K562 (cell line): ENCODE measurements at regions not wholly inside any gene's neighbourhood (a gene's known extent, or its start where the extent isn't known, plus 50 kb on each side); places are given as distances from the start of the nearest gene placed in this dataset.

ENCODE experiments used
- ATAC-seq: fragments of 200-7000 bp; cut with Tn5 transposase; 3 replicates; pipeline ENCODE4 v1.9.1; 2020; ENCODE audit warnings: moderate library complexity
- BruUV-seq: library from RNA; stranded (reverse); fragments of 400-500 nt; replicated peaks from 2 replicates; lab custom pipeline; 2021; lab: Mats Ljungman, UMichigan
- CTCF ChIA-PET: fragments of 300-600 bp; formaldehyde crosslinking; extraction: SDS; loops from one replicate; lab custom pipeline; 2021; ENCODE audit warnings: low intra/inter-chr PET ratio; lab: Yijun Ruan, JAX
- POLR2A ChIA-PET: fragments of 300-600, 350-650 bp; sonication (Branson Sonifier 250); formaldehyde crosslinking; extraction: SDS; loops from one replicate; lab custom pipeline; 2021; ENCODE audit warnings: antibody characterized with exemption, inconsistent platforms; lab: Yijun Ruan, JAX
- DNase-seq, 4 experiments: peaks; one replicate each; pipeline versions ENCODE4 v3.0.0 to v3.0.0-alpha.2; 2011 to 2018; ENCODE audit warnings: low spot score in 3 of 4, mixed read lengths in 3 of 4; ENCODE audit errors: extremely low read depth in 1 of 4
- FAIRE-seq: peaks from 2 replicates; lab custom pipeline; 2011; peaks lifted over from hg19 to GRCh38; lab: Jason Lieb, UNC
- H2AFZ ChIP-seq: 2 replicates; pipeline ENCODE4 v1.6.0; 2011; ENCODE audit warnings: low read depth, low read length, control low read depth, inconsistent platforms
- H3K27ac ChIP-seq: fragments of 200-600 bp; 3 replicates; pipeline ENCODE4 v1.8.0; 2011; ENCODE audit warnings: low read depth, mild to moderate bottlenecking, control low read depth, inconsistent platforms, low read length, moderate library complexity, mixed read lengths; ENCODE audit errors: extremely low read depth
- H3K27me3 ChIP-seq, 2 experiments: fragments of 300-600 bp in 1 of 2; 2 replicates in 1 of 2; 3 replicates in 1 of 2; pipeline versions ENCODE4 v1.6.0 to v1.8.0; 2011; ENCODE audit warnings: inconsistent platforms in 2 of 2, low read length in 2 of 2, mild to moderate bottlenecking in 1 of 2, mixed read lengths in 1 of 2, moderate library complexity in 1 of 2; ENCODE audit not compliant: control insufficient read depth in 2 of 2, insufficient read depth in 2 of 2
- H3K36me3 ChIP-seq: fragments of 300-600 bp; 3 replicates; pipeline ENCODE4 v1.8.0; 2011; ENCODE audit warnings: mild to moderate bottlenecking, low read length, inconsistent platforms; ENCODE audit not compliant: control insufficient read depth, insufficient read depth
- H3K4me1 ChIP-seq, 2 experiments: fragments of 200-600 bp in 1 of 2; replicated peaks in 1 of 2; 2 replicates in 1 of 2; 3 replicates in 1 of 2; pipeline versions ENCODE4 v1.5.1 to v1.8.0; 2011; ENCODE audit warnings: inconsistent platforms in 2 of 2, low read length in 2 of 2, mild to moderate bottlenecking in 1 of 2, mixed read lengths in 1 of 2, moderate library complexity in 1 of 2; ENCODE audit not compliant: control insufficient read depth in 2 of 2, insufficient read depth in 2 of 2
- H3K4me2 ChIP-seq: 2 replicates; pipeline ENCODE4 v1.6.1; 2011; ENCODE audit warnings: low read length, control low read depth, inconsistent platforms, mixed read lengths; ENCODE audit not compliant: insufficient read depth
- H3K4me3 ChIP-seq: fragments of 200-600 bp; sonication (generic), shearing (Covaris generic); 2 replicates; pipeline ENCODE4 v1.5.1; 2016; ENCODE audit warnings: control low read depth, inconsistent platforms
- H3K79me2 ChIP-seq: fragments of 200-600 bp; 3 replicates; pipeline ENCODE4 v1.8.0; 2011; ENCODE audit warnings: low read length, inconsistent platforms; ENCODE audit not compliant: control insufficient read depth, insufficient read depth
- H3K9ac ChIP-seq, 2 experiments: 2 replicates each; pipeline versions ENCODE4 v1.6.0 to v1.6.1; 2011; ENCODE audit warnings: low read depth in 2 of 2, low read length in 2 of 2, control low read depth in 1 of 2, inconsistent platforms in 1 of 2, mild to moderate bottlenecking in 1 of 2, mixed read lengths in 1 of 2; ENCODE audit not compliant: insufficient read depth in 1 of 2
- H3K9me1 ChIP-seq: one replicate; pipeline ENCODE4 v1.6.0; 2011; ENCODE audit warnings: inconsistent platforms, mild to moderate bottlenecking, low read length, moderate library complexity; ENCODE audit not compliant: control insufficient read depth, insufficient read depth
- H3K9me3 ChIP-seq: replicated peaks from 2 replicates; pipeline ENCODE4 v1.5.1; 2011; ENCODE audit warnings: low read depth, low read length, inconsistent platforms; ENCODE audit not compliant: control insufficient read depth, insufficient read depth
- H4K20me1 ChIP-seq: replicated peaks from 2 replicates; pipeline ENCODE4 v1.6.1; 2011; ENCODE audit warnings: low read length, inconsistent platforms, mixed read lengths; ENCODE audit not compliant: control insufficient read depth, insufficient read depth
- EP300 ChIP-seq: IDR thresholded peaks from 2 replicates; pipeline ENCODE4 v1.6.1; 2012; ENCODE audit warnings: low read length, improper control_type of control experiment
- HIVEP1 ChIP-seq: fragments of 250-450 bp; sonication (Bioruptor Pico); IDR thresholded peaks from 2 replicates; pipeline ENCODE4 v1.4.0; 2020; ENCODE audit warnings: mild to moderate bottlenecking
- MTA2 ChIP-seq: fragments of 450-650 bp; IDR thresholded peaks from 2 replicates; pipeline ENCODE4 v1.6.1; 2016; ENCODE audit warnings: low read depth
- NR1H2 ChIP-seq: sonication (generic); formaldehyde crosslinking; IDR thresholded peaks from 2 replicates; pipeline ENCODE4 v1.4.0; 2020; ENCODE audit warnings: mild to moderate bottlenecking, missing genetic modification reagents
- NR4A1 ChIP-seq, 2 experiments: fragments of 250-450 bp in 1 of 2; fragments of 450-650 bp in 1 of 2; sonication (Bioruptor Pico) in 1 of 2; IDR thresholded peaks; 2 replicates each; pipeline versions ENCODE4 v1.4.0 to v1.6.1; 2016 to 2020; ENCODE audit warnings: mild to moderate bottlenecking in 2 of 2, missing compliant biosample characterization in 1 of 2, missing genetic modification characterization in 1 of 2, moderate library complexity in 1 of 2
- PCBP2 ChIP-seq: fragments of 200-400 bp; formaldehyde crosslinking; IDR thresholded peaks from 2 replicates; pipeline ENCODE4 v1.6.1; 2018; ENCODE audit warnings: low read length, low read depth, mild to moderate bottlenecking, moderate library complexity; ENCODE audit not compliant: poor library complexity, severe bottlenecking
- PYGO2 ChIP-seq: fragments of 450-650 bp; IDR thresholded peaks from 2 replicates; pipeline ENCODE4 v1.6.1; 2016; ENCODE audit warnings: mild to moderate bottlenecking, missing genetic modification characterization, moderate library complexity, missing compliant biosample characterization
- SETDB1 ChIP-seq: IDR thresholded peaks from one replicate; pipeline ENCODE4 v1.6.1; 2012; ENCODE audit warnings: low read length, control low read depth, inconsistent platforms
- TAF9B ChIP-seq: fragments of 450-650 bp; IDR thresholded peaks from 2 replicates; pipeline ENCODE4 v1.6.1; 2018; ENCODE audit warnings: mild to moderate bottlenecking; ENCODE audit not compliant: partially characterized antibody
- TCF7L2 ChIP-seq: fragments of 150-350 bp; IDR thresholded peaks from 2 replicates; pipeline ENCODE4 v1.6.1; 2016; ENCODE audit warnings: low read depth, mild to moderate bottlenecking, low read length, moderate library complexity
- ZFP36 ChIP-seq: fragments of 150-350 bp; IDR thresholded peaks from 2 replicates; pipeline ENCODE4 v1.6.1; 2018; ENCODE audit warnings: low read length, low read depth; ENCODE audit not compliant: partially characterized antibody
- ZFPM2 ChIP-seq: fragments of 250-450 bp; sonication (Bioruptor Pico); IDR thresholded peaks from 2 replicates; pipeline ENCODE4 v1.5.1; 2022; ENCODE audit warnings: mild to moderate bottlenecking
- ZNF431 ChIP-seq: sonication (generic); formaldehyde crosslinking; IDR thresholded peaks from 2 replicates; pipeline ENCODE4 v1.8.0; 2022; ENCODE audit warnings: mild to moderate bottlenecking, missing genetic modification reagents
- ZNF507 ChIP-seq: conservative IDR thresholded peaks from 2 replicates; pipeline ENCODE4 v1.6.1; 2017; ENCODE audit warnings: missing genetic modification characterization, missing compliant biosample characterization
- ZNF695 ChIP-seq: fragments of 450-650 bp; formaldehyde crosslinking; IDR thresholded peaks from 2 replicates; pipeline ENCODE4 v1.4.0; 2020; ENCODE audit warnings: mild to moderate bottlenecking, moderate library complexity
- ZNF76 ChIP-seq: fragments of 250-450 bp; sonication (Bioruptor Pico); IDR thresholded peaks from 2 replicates; pipeline ENCODE4 v1.4.0; 2020; ENCODE audit warnings: mild to moderate bottlenecking, moderate library complexity, borderline replicate concordance
- WGBS: fragments of 100-300 bp; shearing (Covaris generic); methylation state at CpG from one replicate; pipeline ENCODE4 v1.1.6; 2016; ENCODE audit warnings: low coverage, mixed read lengths; ENCODE audit not compliant: insufficient coverage; ENCODE audit errors: missing lambda C conversion rate; 5-methylcytosine and 5-hydroxymethylcytosine counted together
- in situ Hi-C: fragments of 300-500 bp; cut with MboI; formaldehyde crosslinking; loops from 4 replicates; pipeline ENCODE4 v1.15.0; 2018; ENCODE audit warnings: inconsistent platforms, mixed read lengths
- intact Hi-C: fragments of 100-400 bp; cut with micrococcal nuclease; formaldehyde crosslinking; loops from 2 replicates; pipeline ENCODE4 v1.14.2; 2022

- H3K4me1 ChIP-seq, result no peaks in the 10 kb centered on the region
- CTCF ChIA-PET, result no interaction called here
- POLR2A ChIA-PET, result interaction anchor here (0.6 kb wide), 1 partner anchor 115 kb away, joined by 4 read pairs; no protein-coding TSS in a partner anchor
- WGBS, result 0% methylated on average over 13 of the region's 13 CpGs
- no peak overlapping the region for H3K4me3 ChIP-seq
- H3K9me1 ChIP-seq, result no peaks in the 10 kb centered on the region
- no peaks in the 10 kb centered on the region; the same call in 1 of the 2 replicates for H3K9me3 ChIP-seq
- ATAC-seq, result no peak
- in situ Hi-C loops, result no loop called here
- H3K9ac ChIP-seq, result no peak overlapping the region
- no peaks in the 10 kb centered on the region for H3K27me3 ChIP-seq
- no peak overlapping the region for H2AFZ ChIP-seq
- no TSS peak for BruUV-seq
- H3K27ac ChIP-seq, result no peak overlapping the region
- H3K36me3 ChIP-seq, result no peaks in the 10 kb centered on the region
- no peak for TF ChIP-seq NR4A1 (CRISPR knock-in tag; IDR thresholded peaks at IDR 0.05)
- no peak for TF ChIP-seq NR4A1 (tag; IDR thresholded peaks at IDR 0.05)
- TF ChIP-seq ZNF695, result no peak
- TF ChIP-seq NR1H2 (CRISPR knock-in tag), result no peak
- no peak for TF ChIP-seq TCF7L2
- TF ChIP-seq, all 486 proteins: peak for 0
- intact Hi-C loops, result no loop called here
- H4K20me1 ChIP-seq, result no peaks in the 10 kb centered on the region
- H3K4me2 ChIP-seq, result no peak overlapping the region
- no peaks in the 10 kb centered on the region for H3K79me2 ChIP-seq
- FAIRE-seq (no peak), DNase-seq (no peak)
Measured at GRCh38 chr4:189033801-189034347, 894.6 kb downstream of the TRIML1 start.

- WGBS, result 3% methylated on average over 14 of the region's 14 CpGs
- H2AFZ ChIP-seq, result no peak overlapping the region
- no peaks in the 10 kb centered on the region for H3K79me2 ChIP-seq
- H3K4me3 ChIP-seq, result no peak overlapping the region
- no TSS peak for BruUV-seq
- in situ Hi-C loops (no loop called here), intact Hi-C loops (no loop called here)
- no peaks in the 10 kb centered on the region for H4K20me1 ChIP-seq
- no peak overlapping the region for H3K4me2 ChIP-seq
- no peak for FAIRE-seq
- no peaks in the 10 kb centered on the region; the same call in 1 of the 2 replicates for H3K9me3 ChIP-seq
- POLR2A ChIA-PET, result no interaction called here
- H3K4me1 ChIP-seq, result no peaks in the 10 kb centered on the region
- H3K9me1 ChIP-seq, result no peaks in the 10 kb centered on the region
- H3K9ac ChIP-seq, result no peak overlapping the region
- ATAC-seq, result no peak
- CTCF ChIA-PET, result no interaction called here
- no peaks in the 10 kb centered on the region for H3K27me3 ChIP-seq
- H3K36me3 ChIP-seq, result no peaks in the 10 kb centered on the region
- no peak for DNase-seq
- no peak overlapping the region for H3K27ac ChIP-seq
- no peak for TF ChIP-seq PYGO2 (tag)
- TF ChIP-seq ZNF507, result no peak
- no peak for TF ChIP-seq TAF9B
- TF ChIP-seq MTA2, result no peak
- no peak for TF ChIP-seq ZFP36
- TF ChIP-seq SETDB1, result no peak
- no peak for TF ChIP-seq ZNF76 (CRISPR knock-in tag)
- no peak for TF ChIP-seq EP300
- no peak for TF ChIP-seq HIVEP1 (CRISPR knock-in tag)
- TF ChIP-seq PCBP2, result no peak
- no peak for TF ChIP-seq ZNF431 (CRISPR knock-in tag)
- no peak for TF ChIP-seq ZFPM2 (CRISPR knock-in tag)
Measured at GRCh38 chr4:189035091-189035490, 895.9 kb downstream of the TRIML1 start.
